HepG2 (cell line): ENCODE measurements at regions not wholly inside any gene's neighbourhood (a gene's known extent, or its start where the extent isn't known, plus 50 kb on each side); places are given as distances from the start of the nearest gene placed in this dataset.

ENCODE experiments used
- CTCF ChIP-seq: sonication (generic); formaldehyde crosslinking; IDR thresholded peaks from 2 replicates; pipeline ENCODE4 v1.5.0; 2020; ENCODE audit warnings: mild to moderate bottlenecking, missing genetic modification reagents, moderate library complexity
- DMTF1 ChIP-seq: sonication (generic); formaldehyde crosslinking; IDR thresholded peaks from 2 replicates; pipeline ENCODE4 v1.4.0; 2020; ENCODE audit warnings: mild to moderate bottlenecking, missing genetic modification reagents

- TF ChIP-seq CTCF (CRISPR knock-in tag), result no peak
- TF ChIP-seq DMTF1 (CRISPR knock-in tag), result no peak
Observed at GRCh38 chr21:23732776-23733175, 1874.5 kb downstream of the MRPL39 start.
